Endothelial cell of umbilical vein (primary cell): ENCODE measurements at regions not wholly inside any gene's neighbourhood (a gene's known extent, or its start where the extent isn't known, plus 50 kb on each side); places are given as distances from the start of the nearest gene placed in this dataset.

Experiments used
- BruUV-seq: library from RNA; stranded (reverse); fragments of 400-500 nt; replicated peaks from 2 replicates; lab custom pipeline; 2021; lab: Mats Ljungman, UMichigan
- CTCF ChIA-PET: fragments of 300-600, 350-600 bp; sonication (Branson Sonifier 250); formaldehyde crosslinking; loops from one replicate; lab custom pipeline; 2021; ENCODE audit warnings: antibody characterized with exemption, inconsistent platforms; lab: Charles Lee
- POLR2A ChIA-PET: fragments of 300-600, 350-600 bp; sonication (Branson Sonifier 250); formaldehyde crosslinking; loops from one replicate; lab custom pipeline; 2021; ENCODE audit warnings: antibody characterized with exemption, inconsistent platforms; lab: Charles Lee
- DNase-seq: peaks from one replicate; pipeline ENCODE4 v3.0.0-alpha.2; 2011; ENCODE audit warnings: low read depth, low spot score
- FAIRE-seq: peaks from 2 replicates; lab custom pipeline; 2011; peaks lifted over from hg19 to GRCh38; lab: Jason Lieb, UNC
- H2AFZ ChIP-seq: 2 replicates; pipeline ENCODE4 v1.6.0; 2012; ENCODE audit warnings: low read depth, low read length, control low read depth, inconsistent platforms
- H3K27ac ChIP-seq: 2 replicates; pipeline ENCODE4 v1.5.1; 2011; ENCODE audit warnings: low read depth, mild to moderate bottlenecking, control low read depth, low read length, moderate library complexity; ENCODE audit not compliant: insufficient read depth
- H3K27me3 ChIP-seq, 2 experiments: 2 replicates each; pipeline versions ENCODE4 v1.6.0 to v1.6.1; 2011; ENCODE audit warnings: low read length in 2 of 2, mixed read lengths in 1 of 2; ENCODE audit not compliant: control insufficient read depth in 2 of 2, insufficient read depth in 2 of 2
- H3K36me3 ChIP-seq, 2 experiments: 2 replicates in 1 of 2; 3 replicates in 1 of 2; pipeline ENCODE4 v1.5.1; 2011; ENCODE audit warnings: low read length in 2 of 2, mild to moderate bottlenecking in 1 of 2, moderate library complexity in 1 of 2; ENCODE audit not compliant: control insufficient read depth in 2 of 2, insufficient read depth in 2 of 2; ENCODE audit errors: extremely low read depth in 1 of 2
- H3K4me1 ChIP-seq: 3 replicates; pipeline ENCODE4 v1.5.1; 2011; ENCODE audit warnings: mild to moderate bottlenecking, low read length; ENCODE audit not compliant: control insufficient read depth, insufficient read depth; ENCODE audit errors: extremely low read depth
- H3K4me2 ChIP-seq: 2 replicates; pipeline ENCODE4 v1.6.1; 2011; ENCODE audit warnings: low read length, control low read depth, mixed read lengths; ENCODE audit not compliant: insufficient read depth
- H3K4me3 ChIP-seq, 3 experiments: fragments of 200-600 bp in 1 of 3; sonication (generic), shearing (Covaris generic) in 1 of 3; replicated peaks in 1 of 3; 2 replicates each; pipeline ENCODE4 v1.5.1; 2011 to 2016; ENCODE audit warnings: control low read depth in 3 of 3, low read length in 3 of 3, mild to moderate bottlenecking in 2 of 3, inconsistent platforms in 1 of 3, low read depth in 1 of 3, moderate library complexity in 1 of 3; ENCODE audit not compliant: insufficient read depth in 1 of 3
- H3K79me2 ChIP-seq: 2 replicates; pipeline ENCODE4 v1.6.0; 2012; ENCODE audit warnings: low read length, inconsistent platforms; ENCODE audit not compliant: control insufficient read depth, insufficient read depth
- H3K9ac ChIP-seq: replicated peaks from 2 replicates; pipeline ENCODE3; 2011; ENCODE audit warnings: low read length, control low read depth; ENCODE audit not compliant: insufficient read depth; ENCODE audit errors: extremely low read depth
- H3K9me1 ChIP-seq: replicated peaks from 3 replicates; pipeline ENCODE4 v1.6.0; 2011; ENCODE audit warnings: mild to moderate bottlenecking, low read length; ENCODE audit not compliant: control insufficient read depth, insufficient read depth; ENCODE audit errors: extremely low read depth
- H3K9me3 ChIP-seq: replicated peaks from 2 replicates; pipeline ENCODE4 v1.5.1; 2012; ENCODE audit warnings: low read length, inconsistent platforms; ENCODE audit not compliant: control insufficient read depth, insufficient read depth
- H4K20me1 ChIP-seq: replicated peaks from 2 replicates; pipeline ENCODE3; 2011; ENCODE audit warnings: mild to moderate bottlenecking, low read length; ENCODE audit not compliant: control insufficient read depth, insufficient read depth; ENCODE audit errors: extremely low read depth
- EZH2 ChIP-seq: IDR thresholded peaks from 2 replicates; pipeline ENCODE4 v1.6.1; 2012; ENCODE audit warnings: borderline replicate concordance, low read depth, mild to moderate bottlenecking, moderate library complexity, low read length, inconsistent platforms; ENCODE audit not compliant: severe bottlenecking
- FOS ChIP-seq: IDR thresholded peaks from 2 replicates; pipeline ENCODE4 v1.6.1; 2011; ENCODE audit warnings: mild to moderate bottlenecking, low read length, moderate library complexity, borderline replicate concordance; ENCODE audit not compliant: insufficient read depth
- GATA2 ChIP-seq: IDR thresholded peaks from 2 replicates; pipeline ENCODE4 v1.7.0; 2011; ENCODE audit warnings: low read depth, mild to moderate bottlenecking, moderate library complexity, mixed read lengths, low read length; ENCODE audit not compliant: insufficient read length, insufficient read depth
- JUN ChIP-seq: IDR thresholded peaks from 2 replicates; pipeline ENCODE4 v1.6.1; 2011; ENCODE audit warnings: borderline replicate concordance, low read depth; ENCODE audit not compliant: insufficient read length, insufficient read depth
- MYC ChIP-seq: IDR thresholded peaks from one replicate; pipeline ENCODE4 v1.6.1; 2011; ENCODE audit warnings: mild to moderate bottlenecking, low read depth, low read length
- POLR2A ChIP-seq: IDR thresholded peaks from 2 replicates; pipeline ENCODE4 v1.6.1; 2012; ENCODE audit warnings: low read depth, mild to moderate bottlenecking, control low read depth, low read length
- POLR2AphosphoS5 ChIP-seq: IDR thresholded peaks from 2 replicates; pipeline ENCODE4 v1.6.1; 2012; ENCODE audit warnings: low read depth, mild to moderate bottlenecking, control low read depth, low read length, moderate library complexity; ENCODE audit not compliant: insufficient read depth
- dilution Hi-C: fragments of 300-500 bp; cut with MboI; formaldehyde crosslinking; loops from one replicate; pipeline ENCODE4 v1.15.0; 2019; ENCODE audit warnings: low sequenced_read_pairs; ENCODE audit not compliant: extremely low pct_ligation_motif_present
- intact Hi-C: fragments of 100-400 bp; cut with micrococcal nuclease; formaldehyde crosslinking; loops from one replicate; pipeline ENCODE4 v1.10.0; 2022
- TF ChIP-seq, protein P1 (sequence below): IDR thresholded peaks from 2 replicates; pipeline ENCODE4 v1.6.1; 2011; ENCODE audit not compliant: insufficient read depth, insufficient read length
- TF ChIP-seq, protein P2 (sequence below), 2 donors: IDR thresholded peaks; 1 replicate in 1 of 2; 2 replicates in 1 of 2; pipeline ENCODE4 v1.5.1; 2011; ENCODE audit warnings: low read length in 2 of 2, mild to moderate bottlenecking in 2 of 2, moderate library complexity in 2 of 2, control low read depth in 1 of 2, inconsistent platforms in 1 of 2, low read depth in 1 of 2; ENCODE audit not compliant: insufficient read depth in 1 of 2; ENCODE audit errors: extremely low read depth in 1 of 2

- no TSS peak for BruUV-seq
- no peak overlapping the region for H3K9ac ChIP-seq
- no peak overlapping the region for H3K27ac ChIP-seq
- H3K36me3 ChIP-seq, result no peaks in the 10 kb centered on the region
- no peak for DNase-seq
- H3K4me2 ChIP-seq, result no peak overlapping the region
- intact Hi-C loops, result no loop called here
- no peaks in the 10 kb centered on the region for H3K9me3 ChIP-seq
- CTCF ChIA-PET, result interaction anchor here (1.5 kb wide), 1 partner anchor 9 kb away, joined by 4 read pairs; no protein-coding TSS in a partner anchor
- POLR2A ChIA-PET, result no interaction called here
- H2AFZ ChIP-seq, result no peak overlapping the region
- TF ChIP-seq JUN (no peak), MYC (no peak), POLR2AphosphoS5 (no peak), FOS (no peak), EZH2 (no peak), GATA2 (no peak), POLR2A (no peak)
- TF ChIP-seq, protein P1, sequence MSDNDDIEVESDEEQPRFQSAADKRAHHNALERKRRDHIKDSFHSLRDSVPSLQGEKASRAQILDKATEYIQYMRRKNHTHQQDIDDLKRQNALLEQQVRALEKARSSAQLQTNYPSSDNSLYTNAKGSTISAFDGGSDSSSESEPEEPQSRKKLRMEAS, result no peak
- TF ChIP-seq, protein P2, sequence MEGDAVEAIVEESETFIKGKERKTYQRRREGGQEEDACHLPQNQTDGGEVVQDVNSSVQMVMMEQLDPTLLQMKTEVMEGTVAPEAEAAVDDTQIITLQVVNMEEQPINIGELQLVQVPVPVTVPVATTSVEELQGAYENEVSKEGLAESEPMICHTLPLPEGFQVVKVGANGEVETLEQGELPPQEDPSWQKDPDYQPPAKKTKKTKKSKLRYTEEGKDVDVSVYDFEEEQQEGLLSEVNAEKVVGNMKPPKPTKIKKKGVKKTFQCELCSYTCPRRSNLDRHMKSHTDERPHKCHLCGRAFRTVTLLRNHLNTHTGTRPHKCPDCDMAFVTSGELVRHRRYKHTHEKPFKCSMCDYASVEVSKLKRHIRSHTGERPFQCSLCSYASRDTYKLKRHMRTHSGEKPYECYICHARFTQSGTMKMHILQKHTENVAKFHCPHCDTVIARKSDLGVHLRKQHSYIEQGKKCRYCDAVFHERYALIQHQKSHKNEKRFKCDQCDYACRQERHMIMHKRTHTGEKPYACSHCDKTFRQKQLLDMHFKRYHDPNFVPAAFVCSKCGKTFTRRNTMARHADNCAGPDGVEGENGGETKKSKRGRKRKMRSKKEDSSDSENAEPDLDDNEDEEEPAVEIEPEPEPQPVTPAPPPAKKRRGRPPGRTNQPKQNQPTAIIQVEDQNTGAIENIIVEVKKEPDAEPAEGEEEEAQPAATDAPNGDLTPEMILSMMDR (IDR thresholded peaks at IDR 0.05; ENCODE audit: extremely low read depth in 1 of 2, insufficient read depth in 1 of 2, low read depth in 1 of 2, low read length in 2 of 2), result no peak
- dilution Hi-C loops, result no loop called here
- no peaks in the 10 kb centered on the region for H3K4me1 ChIP-seq
- no peaks in the 10 kb centered on the region for H4K20me1 ChIP-seq
- H3K27me3 ChIP-seq, result no peaks in the 10 kb centered on the region
- no peaks in the 10 kb centered on the region for H3K9me1 ChIP-seq
- H3K4me3 ChIP-seq, result no peak overlapping the region
- no peak for FAIRE-seq
- H3K79me2 ChIP-seq, result no peaks in the 10 kb centered on the region
Measured at GRCh38 chr14:54138024-54138353, 181.4 kb upstream of the BMP4 start.
